Lung (tissue), 11 donors: ENCODE measurements at regions not wholly inside any gene's neighbourhood (a gene's known extent, or its start where the extent isn't known, plus 50 kb on each side); places are given as distances from the start of the nearest gene placed in this dataset.
A peak's percentile ranks its signal among the peaks of the same experiment; 100 is the strongest.
"Not testable (repeated sequence)": the region's sequence is repeated elsewhere in the genome, so short reads cannot be mapped to it uniquely, and the experiment has no call there.

Experiments
- ATAC-seq: fragments of 200-7000 bp; cut with Tn5 transposase; one replicate; pipeline ENCODE4 v1.9.1; 2020; ENCODE audit warnings: moderate number of reproducible peaks; ENCODE audit not compliant: insufficient read depth, low FRiP score
- DNase-seq, 3 donors: peaks; one replicate each; pipeline ENCODE4 v3.0.0-alpha.2; 2013 to 2017
- H3K27ac ChIP-seq, 2 donors: one replicate each; pipeline ENCODE4 v1.5.1; 2013; ENCODE audit warnings: mild to moderate bottlenecking in 2 of 2, moderate library complexity in 2 of 2, control low read depth in 1 of 2, inconsistent platforms in 1 of 2, low read depth in 1 of 2, low read length in 1 of 2
- H3K27me3 ChIP-seq, 3 donors: one replicate each; pipeline ENCODE4 v1.5.1; 2013; ENCODE audit warnings: low read length in 2 of 3; ENCODE audit not compliant: control insufficient read depth in 3 of 3, insufficient read depth in 3 of 3
- H3K36me3 ChIP-seq, 4 donors: one replicate each; pipeline ENCODE4 v1.5.1; 2013; ENCODE audit warnings: low read length in 4 of 4, mild to moderate bottlenecking in 1 of 4, moderate library complexity in 1 of 4; ENCODE audit not compliant: control insufficient read depth in 4 of 4, insufficient read depth in 4 of 4
- H3K4me1 ChIP-seq, 5 donors: one replicate each; pipeline ENCODE4 v1.5.1; 2013; ENCODE audit warnings: low read length in 5 of 5, mild to moderate bottlenecking in 2 of 5, moderate library complexity in 1 of 5; ENCODE audit not compliant: control insufficient read depth in 5 of 5, insufficient read depth in 5 of 5
- H3K4me3 ChIP-seq: one replicate; pipeline ENCODE4 v1.5.1; 2013; ENCODE audit warnings: mild to moderate bottlenecking, control low read depth, moderate library complexity
- H3K9ac ChIP-seq, 2 donors: one replicate each; pipeline ENCODE4 v1.5.1; 2013; ENCODE audit warnings: low read length in 2 of 2, control low read depth in 1 of 2; ENCODE audit not compliant: insufficient read depth in 1 of 2
- H3K9me3 ChIP-seq, 4 donors: one replicate each; pipeline ENCODE4 v1.5.1; 2013; ENCODE audit warnings: low read length in 3 of 4, mild to moderate bottlenecking in 1 of 4, moderate library complexity in 1 of 4; ENCODE audit not compliant: control insufficient read depth in 4 of 4, insufficient read depth in 3 of 4
- WGBS, 2 donors: extraction: QIAGEN DNeasy Blood & Tissue Kit; methylation state at CpG; one replicate each; pipeline ENCODE4 v1.1.7; 2013; 5-methylcytosine and 5-hydroxymethylcytosine counted together
- TF ChIP-seq, protein P1 (sequence below): IDR thresholded peaks from 2 replicates; pipeline ENCODE4 v1.5.1; 2012; ENCODE audit warnings: mild to moderate bottlenecking; ENCODE audit errors: control extremely low read depth, extremely low read depth
- donor health status: control.
- donor health status: control.
- donor health status: Bipolar disorder and iron deficiency.
- donor health status: healthy.
- donor health status: DM: yes; HTN: yes; CAD: no.

GRCh38 chr10:93127642-93128215, 54.0 kb downstream of the CYP26A1 start:
- H3K9me3 ChIP-seq, result peaks cover 0 to 12% (median 5%) of the 10 kb centered on the region in 4 donors
- H3K4me3 ChIP-seq, H3K4me1 ChIP-seq, ATAC-seq, H3K27me3 ChIP-seq, H3K27ac ChIP-seq, H3K36me3 ChIP-seq, H3K9ac ChIP-seq: not testable (repeated sequence)
- WGBS, 2 donors, result 84 to 88% methylated on average over 9 of the region's 9 CpGs
- DNase-seq, result peak in 2 of 3 donors; percentile 7 to 14

GRCh38 chr10:93131986-93132385, 58.3 kb downstream of the CYP26A1 start:
- H3K27ac ChIP-seq, result no peak overlapping the region
- DNase-seq, result no peak
- no peaks in the 10 kb centered on the region for H3K4me1 ChIP-seq
- no peaks in the 10 kb centered on the region for H3K36me3 ChIP-seq
- no peak for ATAC-seq
- TF ChIP-seq, protein P1, sequence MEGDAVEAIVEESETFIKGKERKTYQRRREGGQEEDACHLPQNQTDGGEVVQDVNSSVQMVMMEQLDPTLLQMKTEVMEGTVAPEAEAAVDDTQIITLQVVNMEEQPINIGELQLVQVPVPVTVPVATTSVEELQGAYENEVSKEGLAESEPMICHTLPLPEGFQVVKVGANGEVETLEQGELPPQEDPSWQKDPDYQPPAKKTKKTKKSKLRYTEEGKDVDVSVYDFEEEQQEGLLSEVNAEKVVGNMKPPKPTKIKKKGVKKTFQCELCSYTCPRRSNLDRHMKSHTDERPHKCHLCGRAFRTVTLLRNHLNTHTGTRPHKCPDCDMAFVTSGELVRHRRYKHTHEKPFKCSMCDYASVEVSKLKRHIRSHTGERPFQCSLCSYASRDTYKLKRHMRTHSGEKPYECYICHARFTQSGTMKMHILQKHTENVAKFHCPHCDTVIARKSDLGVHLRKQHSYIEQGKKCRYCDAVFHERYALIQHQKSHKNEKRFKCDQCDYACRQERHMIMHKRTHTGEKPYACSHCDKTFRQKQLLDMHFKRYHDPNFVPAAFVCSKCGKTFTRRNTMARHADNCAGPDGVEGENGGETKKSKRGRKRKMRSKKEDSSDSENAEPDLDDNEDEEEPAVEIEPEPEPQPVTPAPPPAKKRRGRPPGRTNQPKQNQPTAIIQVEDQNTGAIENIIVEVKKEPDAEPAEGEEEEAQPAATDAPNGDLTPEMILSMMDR, result no peak
- H3K27me3 ChIP-seq, result no peaks in the 10 kb centered on the region
- H3K9me3 ChIP-seq, result peaks cover 0 to 3% (median 0%) of the 10 kb centered on the region in 4 donors
- no peak overlapping the region for H3K9ac ChIP-seq
- 25 to 40% methylated on average over 6 of the region's 6 CpGs for WGBS, 2 donors
- no peak overlapping the region for H3K4me3 ChIP-seq

DNA sequence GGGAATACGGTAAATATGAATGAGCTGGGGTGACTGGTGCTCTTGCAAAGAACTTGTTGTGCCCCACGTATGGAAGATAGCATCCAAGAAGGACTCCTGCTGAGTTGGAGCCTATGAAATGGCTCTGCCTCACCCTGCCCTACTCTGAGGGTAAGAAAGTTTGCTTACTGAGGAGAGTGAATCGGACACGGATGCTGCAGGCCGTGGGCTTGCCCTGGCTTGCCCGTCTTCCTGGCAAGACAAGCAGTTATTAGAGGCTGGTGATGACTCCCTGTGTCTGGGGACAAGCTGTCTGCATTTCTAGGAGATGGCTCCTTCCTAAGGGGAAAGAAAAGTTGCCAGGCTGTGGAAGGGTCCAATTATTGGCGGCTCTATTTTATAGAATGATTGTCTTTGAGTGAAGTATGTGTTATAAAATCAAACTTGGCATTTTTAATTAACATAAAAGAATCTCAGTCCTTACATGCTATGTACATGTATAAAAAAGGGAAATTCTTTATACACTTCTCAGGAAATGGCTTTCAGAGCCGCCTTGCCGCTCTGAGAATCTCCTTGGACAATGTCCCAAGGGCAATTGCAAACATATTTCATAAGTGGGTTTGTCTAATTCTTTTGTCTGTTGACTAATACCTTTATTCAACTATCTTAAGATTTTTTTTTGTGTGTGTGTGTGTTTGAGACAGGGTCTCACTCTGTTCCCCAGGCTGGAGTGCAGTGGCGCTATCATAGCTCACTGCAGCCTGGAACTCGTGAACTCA, 64.6 kb downstream of the CYP26A1 start:
- no peak for ATAC-seq
- Histone ChIP-seq H3K27ac (no peak overlapping the region), H3K27me3 (no peaks in the 10 kb centered on the region), H3K4me3 (no peak overlapping the region), H3K9me3 (peaks cover 0 to 3% (median 0%) of the 10 kb centered on the region in 4 donors), H3K4me1 (no peaks in the 10 kb centered on the region), H3K9ac (no peak overlapping the region), H3K36me3 (no peaks in the 10 kb centered on the region)
- TF ChIP-seq, protein P1, result no peak
- no peak for DNase-seq
- 80 to 81% methylated on average over 11 of the region's 11 CpGs for WGBS, 2 donors

- Histone ChIP-seq H3K9ac (no peak overlapping the region), H3K27me3 (no peaks in the 10 kb centered on the region), H3K27ac (no peak overlapping the region), H3K4me1 (no peaks in the 10 kb centered on the region), H3K4me3 (no peak overlapping the region), H3K9me3 (peaks cover 0 to 3% (median 0%) of the 10 kb centered on the region in 4 donors), H3K36me3 (no peaks in the 10 kb centered on the region)
- ATAC-seq, result no peak
- DNase-seq, result no peak
- WGBS, 2 donors, result 63 to 73% methylated on average over 5 of the region's 5 CpGs
- TF ChIP-seq, protein P1, result no peak
These were observed 65.5 kb downstream of the CYP26A1 start for GRCh38 chr10:93139059-93139655.
